ENCODE measurements at regions not wholly inside any gene's neighbourhood (a gene's known extent, or its start where the extent isn't known, plus 50 kb on each side); places are given as distances from the start of the nearest gene placed in this dataset.

DNA sequence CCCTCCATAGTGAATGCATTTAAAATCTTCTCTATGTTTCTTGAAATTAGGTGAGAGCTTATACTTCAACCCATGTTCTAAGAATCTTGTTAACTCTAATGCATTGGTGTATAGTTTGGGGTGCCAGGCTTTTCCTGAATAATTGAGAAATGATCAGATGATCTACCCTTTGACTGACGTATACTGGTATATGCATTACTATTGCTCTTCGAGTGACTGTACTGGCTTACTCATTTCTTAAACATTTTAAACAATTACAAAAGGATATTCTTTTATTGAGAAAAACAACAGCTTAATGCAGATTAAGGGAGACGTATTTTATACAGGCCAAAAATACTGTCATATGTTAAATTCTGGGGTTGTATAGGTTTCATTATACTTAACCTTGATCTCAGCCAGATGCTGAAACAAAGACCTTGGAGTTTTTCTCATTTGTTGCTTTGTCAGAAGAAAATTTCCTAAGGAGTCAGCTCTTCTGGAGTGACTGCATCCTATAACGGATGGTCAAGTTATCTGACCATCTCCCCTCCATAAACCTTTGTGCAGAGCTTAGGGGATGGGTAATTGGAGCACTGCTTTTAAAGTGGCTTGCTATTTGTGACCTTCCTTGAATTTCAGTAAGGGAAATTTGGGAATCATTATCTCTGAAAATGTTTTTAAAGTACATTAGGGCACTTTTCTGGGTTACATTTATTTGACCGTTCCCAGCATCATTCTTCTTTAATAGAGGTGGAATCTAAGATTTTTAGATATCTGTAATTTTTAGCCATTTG is 507.6 kb downstream of the PCNX1 start:
- peak overlapping the region; percentile 59; the same call in 2 of the 3 replicates for H2BK15ac ChIP-seq (ENCODE audit: low read depth, low read length)
- H3K79me1 ChIP-seq (ENCODE audit: low read depth in 1 of 2, low read length in 2 of 2), result peaks cover 31 to 70% of the 10 kb centered on the region in 2 experiments
- H2AK5ac ChIP-seq (ENCODE audit: low read depth, low read length), result peak overlapping the region; percentile 74
- no peaks in the 10 kb centered on the region; the same call in 1 of the 2 replicates for H3K36me3 ChIP-seq (ENCODE audit: control insufficient read depth, insufficient read depth, low read length)
- ChIA-PET POLR2A (ENCODE audit: unreplicated experiment) (interaction anchor here (0.5 to 0.7 kb wide), 2 partner anchors 259 to 307 kb away, joined by 3 to 4 read pairs; no protein-coding TSS in a partner anchor), CTCF (no interaction called here)
- peaks cover 6% of the 10 kb centered on the region for H3K9me1 ChIP-seq (ENCODE audit: insufficient read depth, low read length)
- no peaks in the 10 kb centered on the region; the same call in 1 of the 2 replicates for H4K20me1 ChIP-seq (ENCODE audit: insufficient read depth, low read length)
- peaks cover 16% of the 10 kb centered on the region for H3K4me1 ChIP-seq (ENCODE audit: control insufficient read depth, insufficient read depth, low read length)
- no peak overlapping the region for H3K4me3 ChIP-seq (ENCODE audit: insufficient read depth, low read depth, low read length)
- H4K5ac ChIP-seq (ENCODE audit: low read depth, low read length), result peak overlapping the region; percentile 92; the same call in 1 of the 2 replicates
- peak; percentile 73 for ATAC-seq (ENCODE audit: low read depth)
- peak overlapping the region; percentile 49 to 70; a peak in 3 of 4 replicates for H4K8ac ChIP-seq (ENCODE audit: low read depth in 2 of 2, low read length in 2 of 2)
- peak overlapping the region; percentile 72 for H4K91ac ChIP-seq (ENCODE audit: insufficient read depth, low read depth, low read length)
- no peak overlapping the region for H2AFZ ChIP-seq (replicated peaks; ENCODE audit: low read length, poor library complexity)
- peak overlapping the region; percentile 81 for H3K27ac ChIP-seq (ENCODE audit: insufficient read depth, low read length)
- peak overlapping the region; percentile 95; the same call in 1 of the 2 replicates for H3K18ac ChIP-seq (ENCODE audit: low read depth, low read length)
- peak overlapping the region; percentile 61; the same call in 1 of the 2 replicates for H3K23ac ChIP-seq (ENCODE audit: low read depth, low read length)
- no peaks in the 10 kb centered on the region for H3K27me3 ChIP-seq (ENCODE audit: control insufficient read depth, insufficient read depth, low read length)
- H2BK20ac ChIP-seq (ENCODE audit: low read depth, low read length), result peak overlapping the region; percentile 81
- BruUV-seq (replicated peaks), result no TSS peak
- peak overlapping the region; percentile 91 for H3K4ac ChIP-seq (ENCODE audit: low read depth, low read length)
- H2BK120ac ChIP-seq (ENCODE audit: low read depth, low read length), result peak overlapping the region; percentile 81
- no peaks in the 10 kb centered on the region for H3K9me3 ChIP-seq (ENCODE audit: control insufficient read depth, insufficient read depth, low read length)
- peak; percentile 54 for TF ChIP-seq CEBPB (IDR thresholded peaks at IDR 0.05; ENCODE audit: low read depth, low read length)
- TF ChIP-seq FOS (IDR thresholded peaks at IDR 0.05; ENCODE audit: low read depth, low read length), result peak; percentile 47; the same call in 1 of the 2 replicates
- TF ChIP-seq MAFK (IDR thresholded peaks at IDR 0.05; ENCODE audit: low read depth, low read length), result no peak
- no CpG with 5 or more reads among the region's 5 CpGs for WGBS, 2 experiments (ENCODE audit: extremely low coverage in 2 of 2, insufficient read length in 1 of 2)
- peak overlapping the region; percentile 97 for H2BK5ac ChIP-seq (ENCODE audit: low read depth, low read length, poor library complexity, severe bottlenecking)
- H2AK9ac ChIP-seq (replicated peaks; ENCODE audit: low read depth, low read length, poor library complexity), result no peak overlapping the region
- H3K56ac ChIP-seq (ENCODE audit: extremely low read depth, insufficient read depth, low read length), result peak overlapping the region; percentile 91
- peak overlapping the region; percentile 70 for H3K9ac ChIP-seq (ENCODE audit: low read depth, low read length)
- peak overlapping the region; percentile 79 for H3K14ac ChIP-seq (replicated peaks; ENCODE audit: low read depth, low read length)
- H3K4me2 ChIP-seq (ENCODE audit: low read depth, low read length), result peak overlapping the region; percentile 84
- peak; percentile 71 for DNase-seq
- in situ Hi-C loops (cut with MboI; ENCODE audit: low sequenced_read_pairs), result no loop called here
- dilution Hi-C loops (cut with HindIII; ENCODE audit: low sequenced_read_pairs, unreplicated experiment), result no loop called here
- intact Hi-C loops (cut with micrococcal nuclease), result loop anchor here (5.0 kb wide), 1 partner anchor 58 kb away; no protein-coding TSS in a partner anchor
